Kidney epithelial cell (primary cell): ENCODE measurements at regions not wholly inside any gene's neighbourhood (a gene's known extent, or its start where the extent isn't known, plus 50 kb on each side); places are given as distances from the start of the nearest gene placed in this dataset.
A peak's percentile ranks its signal among the peaks of the same experiment; 100 is the strongest.

Source experiments
- DNase-seq: peaks from one replicate; pipeline ENCODE4 v3.0.0-alpha.2; 2010; ENCODE audit warnings: low read depth
- H3K27me3 ChIP-seq: 2 replicates; pipeline ENCODE4 v1.6.0; 2011; ENCODE audit warnings: low read length; ENCODE audit not compliant: control insufficient read depth, insufficient read depth
- H3K36me3 ChIP-seq: 2 replicates; pipeline ENCODE4 v1.5.1; 2011; ENCODE audit warnings: low read length; ENCODE audit not compliant: control insufficient read depth, insufficient read depth
- H3K4me3 ChIP-seq: 2 replicates; pipeline ENCODE4 v1.5.1; 2011; ENCODE audit warnings: low read depth, mild to moderate bottlenecking, control low read depth, low read length
- CTCF ChIP-seq: IDR thresholded peaks from 2 replicates; pipeline ENCODE4 v1.5.1; 2011; ENCODE audit warnings: mild to moderate bottlenecking, moderate library complexity, low read length, control low read depth, inconsistent platforms; ENCODE audit not compliant: insufficient read depth, poor library complexity, severe bottlenecking

DNA sequence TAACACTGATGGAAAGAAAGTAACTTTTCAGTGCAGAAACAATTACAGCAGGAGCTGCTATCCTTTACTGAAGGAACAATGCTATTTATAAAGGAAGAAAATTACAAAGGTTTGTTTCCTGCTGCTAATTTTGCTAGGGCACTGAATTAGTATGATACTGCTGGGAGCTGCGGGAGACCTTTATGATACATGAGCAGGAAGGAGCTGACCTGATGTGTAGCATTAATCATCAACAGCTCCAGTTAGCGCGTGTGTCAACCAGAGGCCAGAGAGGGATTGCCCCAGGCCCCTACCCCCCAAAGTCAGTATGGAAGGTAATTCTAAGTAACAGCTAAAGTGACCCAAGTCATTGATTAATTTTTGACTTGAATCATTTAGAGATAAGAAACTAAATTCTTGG lies 728.9 kb downstream of the PCDH18 start:
- Histone ChIP-seq H3K4me3 (no peak overlapping the region), H3K36me3 (no peaks in the 10 kb centered on the region), H3K27me3 (no peaks in the 10 kb centered on the region)
- DNase-seq, result peak; percentile 0
- no peak for TF ChIP-seq CTCF

GRCh38 chr4:136800248-136800647 lies 732.0 kb downstream of the PCDH18 start:
- Histone ChIP-seq H3K4me3 (no peak overlapping the region), H3K27me3 (no peaks in the 10 kb centered on the region), H3K36me3 (no peaks in the 10 kb centered on the region)
- no peak for DNase-seq
- TF ChIP-seq CTCF, result no peak

DNA sequence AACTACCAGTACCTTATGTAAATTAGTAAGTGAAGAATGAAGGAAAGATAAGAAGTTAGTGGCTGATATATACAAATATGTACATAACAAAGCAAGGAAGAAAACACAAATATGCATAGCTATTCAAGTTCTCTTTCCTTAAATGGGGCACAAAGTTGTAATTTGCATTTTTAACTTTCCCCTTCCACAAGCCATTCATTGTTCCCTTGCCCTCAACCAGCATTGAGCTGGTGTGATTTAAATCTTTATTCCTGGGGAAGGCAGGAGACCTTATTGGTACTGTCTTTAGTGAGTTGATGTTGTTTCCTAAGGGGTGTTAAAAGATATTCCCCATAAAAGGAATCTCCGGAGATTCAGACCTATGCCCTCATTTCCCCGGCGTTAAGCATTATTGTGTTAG lies 735.3 kb downstream of the PCDH18 start:
- no peaks in the 10 kb centered on the region for H3K27me3 ChIP-seq
- H3K4me3 ChIP-seq, result no peak overlapping the region
- no peak for TF ChIP-seq CTCF
- no peaks in the 10 kb centered on the region for H3K36me3 ChIP-seq
- DNase-seq, result no peak

GRCh38 chr4:136793848-136794247 lies 738.4 kb downstream of the PCDH18 start:
- DNase-seq, result no peak
- H3K27me3 ChIP-seq, result no peaks in the 10 kb centered on the region
- no peak overlapping the region for H3K4me3 ChIP-seq
- H3K36me3 ChIP-seq, result no peaks in the 10 kb centered on the region
- TF ChIP-seq CTCF, result no peak

DNA sequence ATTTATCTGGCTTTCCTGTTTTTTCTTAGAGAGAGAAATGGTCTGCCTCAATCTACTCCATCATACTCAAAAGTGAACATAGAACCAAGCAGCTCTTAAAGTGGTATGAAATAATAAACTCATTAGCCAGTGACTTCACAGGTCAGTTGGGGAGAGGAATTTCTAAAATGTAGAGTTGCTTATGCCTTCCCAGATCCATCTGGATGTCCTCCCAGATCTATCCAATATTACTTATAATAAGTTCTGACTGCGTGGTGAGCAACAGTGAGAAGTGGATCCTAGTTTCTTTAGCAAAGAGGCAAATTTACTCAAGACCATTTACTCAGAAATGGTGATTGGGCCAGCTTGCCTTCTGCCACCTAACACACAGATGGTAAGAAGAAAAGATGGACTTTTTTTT lies 748.0 kb downstream of the PCDH18 start:
- no peaks in the 10 kb centered on the region for H3K36me3 ChIP-seq
- no peak overlapping the region for H3K4me3 ChIP-seq
- no peak for TF ChIP-seq CTCF
- DNase-seq, result no peak
- H3K27me3 ChIP-seq, result no peaks in the 10 kb centered on the region

- DNase-seq, result no peak
- TF ChIP-seq CTCF, result no peak
- H3K27me3 ChIP-seq, result no peaks in the 10 kb centered on the region
- H3K36me3 ChIP-seq, result no peaks in the 10 kb centered on the region
- no peak overlapping the region for H3K4me3 ChIP-seq
Measured at GRCh38 chr4:136769717-136770116, 762.6 kb downstream of the PCDH18 start.
